Smooth muscle cell (in vitro differentiated cells): ENCODE measurements at regions not wholly inside any gene's neighbourhood (a gene's known extent, or its start where the extent isn't known, plus 50 kb on each side); places are given as distances from the start of the nearest gene placed in this dataset.

Experiments
- DNase-seq: peaks from one replicate; lab custom pipeline; 2025; ENCODE audit not compliant: unreplicated experiment; lab: John Stamatoyannopoulos, UW
- H2AFZ ChIP-seq: fragments of 200-600 bp; sonication (generic); 2 replicates; pipeline ENCODE4 v1.6.0; 2016; ENCODE audit warnings: antibody characterized with exemption, low read depth, mild to moderate bottlenecking
- H3F3A ChIP-seq: fragments of 200-600 bp; sonication (generic); 2 replicates; pipeline ENCODE4 v1.6.0; 2017; ENCODE audit warnings: antibody characterized with exemption, low read depth
- H3K27ac ChIP-seq: fragments of 200-600 bp; sonication (generic); 2 replicates; pipeline ENCODE4 v1.5.1; 2016; ENCODE audit warnings: low read depth, mild to moderate bottlenecking
- H3K27me3 ChIP-seq: fragments of 200-600 bp; sonication (generic); 2 replicates; pipeline ENCODE4 v1.6.1; 2016; ENCODE audit warnings: low read depth, mild to moderate bottlenecking
- H3K36me3 ChIP-seq: fragments of 200-600 bp; sonication (generic); 2 replicates; pipeline ENCODE4 v1.5.1; 2016; ENCODE audit warnings: low read depth
- H3K4me1 ChIP-seq: fragments of 200-600 bp; sonication (generic); 2 replicates; pipeline ENCODE4 v1.5.1; 2016; ENCODE audit warnings: low read depth
- H3K4me2 ChIP-seq: fragments of 200-600 bp; sonication (generic); 2 replicates; pipeline ENCODE4 v1.6.0; 2016; ENCODE audit warnings: mild to moderate bottlenecking
- H3K4me3 ChIP-seq: fragments of 200-600 bp; sonication (generic); 2 replicates; pipeline ENCODE4 v1.5.1; 2016; ENCODE audit warnings: mild to moderate bottlenecking
- H3K79me2 ChIP-seq: fragments of 200-600 bp; sonication (generic); 2 replicates; pipeline ENCODE4 v1.6.0; 2016; ENCODE audit warnings: low read depth, mild to moderate bottlenecking
- H3K9ac ChIP-seq: fragments of 200-600 bp; sonication (generic); 2 replicates; pipeline ENCODE4 v1.6.0; 2016; ENCODE audit warnings: low read depth
- H3K9me3 ChIP-seq: fragments of 200-600 bp; sonication (generic); replicated peaks from 2 replicates; pipeline ENCODE4 v1.5.1; 2016; ENCODE audit warnings: low read depth
- H4K20me1 ChIP-seq: fragments of 200-600 bp; sonication (generic); 2 replicates; pipeline ENCODE4 v1.6.0; 2016; ENCODE audit warnings: low read depth
- CTCF ChIP-seq: fragments of 200-600 bp; sonication (generic); IDR thresholded peaks from 2 replicates; pipeline ENCODE4 v1.5.1; 2017; ENCODE audit warnings: borderline replicate concordance, mild to moderate bottlenecking, antibody characterized with exemption; ENCODE audit not compliant: insufficient read depth, poor library complexity, severe bottlenecking
- WGBS: methylation state at CpG from one replicate; pipeline ENCODE4 v1.1.7; 2016; ENCODE audit warnings: low lambda C conversion rate; 5-methylcytosine and 5-hydroxymethylcytosine counted together

- H3F3A ChIP-seq, result no peaks in the 10 kb centered on the region
- H3K4me3 ChIP-seq, result no peak overlapping the region
- H3K4me1 ChIP-seq, result no peaks in the 10 kb centered on the region
- no peaks in the 10 kb centered on the region for H3K36me3 ChIP-seq
- no peak for TF ChIP-seq CTCF
- H3K9me3 ChIP-seq, result no peaks in the 10 kb centered on the region
- H2AFZ ChIP-seq, result no peak overlapping the region
- H3K27ac ChIP-seq, result no peak overlapping the region
- no peaks in the 10 kb centered on the region for H3K27me3 ChIP-seq
- H3K9ac ChIP-seq, result no peak overlapping the region
- DNase-seq, result no peak
- H4K20me1 ChIP-seq, result no peaks in the 10 kb centered on the region
- no peaks in the 10 kb centered on the region for H3K79me2 ChIP-seq
- WGBS, result 70% methylated on average over 2 of the region's 2 CpGs
- no peak overlapping the region for H3K4me2 ChIP-seq
Observed at GRCh38 chr1:222243902-222244301, 304.0 kb downstream of the HHIPL2 start.

- no peaks in the 10 kb centered on the region for H3K79me2 ChIP-seq
- no peak for DNase-seq
- H3K4me3 ChIP-seq, result no peak overlapping the region
- no peaks in the 10 kb centered on the region for H3K36me3 ChIP-seq
- H2AFZ ChIP-seq, result no peak overlapping the region
- no peaks in the 10 kb centered on the region for H3F3A ChIP-seq
- no peak overlapping the region for H3K4me2 ChIP-seq
- H3K9ac ChIP-seq, result no peak overlapping the region
- no peaks in the 10 kb centered on the region for H3K9me3 ChIP-seq
- 12% methylated on average over 1 of the region's 1 CpG for WGBS
- H4K20me1 ChIP-seq, result no peaks in the 10 kb centered on the region
- H3K4me1 ChIP-seq, result no peaks in the 10 kb centered on the region
- H3K27me3 ChIP-seq, result no peaks in the 10 kb centered on the region
- no peak overlapping the region for H3K27ac ChIP-seq
- TF ChIP-seq CTCF, result no peak
Observed at GRCh38 chr1:222242492-222242891, 305.4 kb downstream of the HHIPL2 start.

- no peaks in the 10 kb centered on the region for H4K20me1 ChIP-seq
- H3K9ac ChIP-seq, result no peak overlapping the region
- no peak overlapping the region for H2AFZ ChIP-seq
- no peak overlapping the region for H3K4me3 ChIP-seq
- no peaks in the 10 kb centered on the region for H3K36me3 ChIP-seq
- H3K9me3 ChIP-seq, result no peaks in the 10 kb centered on the region
- TF ChIP-seq CTCF, result no peak
- no peaks in the 10 kb centered on the region for H3K27me3 ChIP-seq
- no peaks in the 10 kb centered on the region for H3F3A ChIP-seq
- H3K4me2 ChIP-seq, result no peak overlapping the region
- 90% methylated on average over 5 of the region's 5 CpGs for WGBS
- DNase-seq, result no peak
- no peaks in the 10 kb centered on the region for H3K79me2 ChIP-seq
- H3K27ac ChIP-seq, result no peak overlapping the region
- no peaks in the 10 kb centered on the region for H3K4me1 ChIP-seq
Observed at GRCh38 chr1:222241410-222241809, 306.5 kb downstream of the HHIPL2 start.

- no peak overlapping the region for H3K9ac ChIP-seq
- no peak for DNase-seq
- 73% methylated on average over 7 of the region's 7 CpGs for WGBS
Observed at GRCh38 chr1:222240536-222241181, 307.2 kb downstream of the HHIPL2 start.

More at GRCh38 chr1:222240536-222241181, 307.2 kb downstream of the HHIPL2 start:
- H3K79me2 ChIP-seq, result no peaks in the 10 kb centered on the region
- no peaks in the 10 kb centered on the region for H3F3A ChIP-seq
- H4K20me1 ChIP-seq, result no peaks in the 10 kb centered on the region
- H3K36me3 ChIP-seq, result no peaks in the 10 kb centered on the region
- no peak for TF ChIP-seq CTCF
- peak overlapping the region; percentile 2 for H3K4me2 ChIP-seq
- no peaks in the 10 kb centered on the region for H3K27me3 ChIP-seq
- H3K27ac ChIP-seq, result no peak overlapping the region
- no peak overlapping the region for H3K4me3 ChIP-seq
- H3K9me3 ChIP-seq, result no peaks in the 10 kb centered on the region
- H3K4me1 ChIP-seq, result no peaks in the 10 kb centered on the region
- H2AFZ ChIP-seq, result no peak overlapping the region
